Adrenal gland (tissue), 9 donors: ENCODE measurements at regions not wholly inside any gene's neighbourhood (a gene's known extent, or its start where the extent isn't known, plus 50 kb on each side); places are given as distances from the start of the nearest gene placed in this dataset.

ENCODE experiments used
- DNase-seq, 7 donors: peaks; one replicate each; pipeline ENCODE4 v3.0.0-alpha.2; 2019 to 2020
- H3K27ac ChIP-seq, 5 donors: fragments of 200-600 bp; sonication (generic) in 4 of 5; 1 replicate in 3 of 5; 2 replicates in 2 of 5; pipeline versions ENCODE4 v1.5.1 to v1.8.0; 2016 to 2020; ENCODE audit warnings: mild to moderate bottlenecking in 1 of 5
- H3K27me3 ChIP-seq: fragments of 200-600 bp; 2 replicates; pipeline ENCODE4 v1.8.0; 2021
- H3K36me3 ChIP-seq, 2 donors: fragments of 200-600 bp; replicated peaks in 1 of 2; 1 replicate in 1 of 2; 2 replicates in 1 of 2; pipeline versions ENCODE4 v1.5.1 to v1.8.0; 2018 to 2022
- H3K4me1 ChIP-seq, 2 donors: fragments of 200-600 bp; replicated peaks in 1 of 2; 1 replicate in 1 of 2; 2 replicates in 1 of 2; pipeline versions ENCODE4 v1.5.1 to v1.8.0; 2018 to 2021
- H3K4me3 ChIP-seq, 4 donors: fragments of 200-600 bp; sonication (generic) in 3 of 4; one replicate each; pipeline ENCODE4 v1.5.1; 2016 to 2018
- H3K9me3 ChIP-seq, 3 donors: fragments of 200-600 bp; sonication (generic) in 1 of 3; replicated peaks in 1 of 3; 1 replicate in 2 of 3; 2 replicates in 1 of 3; pipeline versions ENCODE4 v1.5.1 to v1.8.0; 2016 to 2021
- CTCF ChIP-seq, 6 experiments: fragments of 450-650 bp in 4 of 6; fragments of 200-600 bp in 2 of 6; sonication (generic) in 1 of 6; IDR thresholded peaks; 1 replicate in 5 of 6; 2 replicates in 1 of 6; pipeline versions ENCODE4 v1.5.1 to v1.8.0; 2016 to 2021; ENCODE audit warnings: antibody characterized with exemption in 6 of 6, mild to moderate bottlenecking in 2 of 6, moderate library complexity in 1 of 6
- POLR2A ChIP-seq, 2 donors: fragments of 450-650 bp; IDR thresholded peaks; one replicate each; pipeline ENCODE4 v1.6.1; 2017; ENCODE audit warnings: antibody characterized with exemption in 2 of 2, mild to moderate bottlenecking in 2 of 2, moderate library complexity in 1 of 2
- WGBS, 4 donors: extraction: QIAGEN DNeasy Blood & Tissue Kit in 2 of 4; methylation state at CpG; one replicate each; pipeline versions ENCODE4 v1.1.5 to v1.1.7; 2013 to 2017; 5-methylcytosine and 5-hydroxymethylcytosine counted together
- intact Hi-C, 2 donors: fragments of 100-400 bp; cut with DNase I; formaldehyde crosslinking; loops; one replicate each; pipeline versions ENCODE4 v1.14.1 to v1.15.0; 2022 to 2023
- donor health status: healthy with polysubstance abuse.
- donor health status: Bipolar disorder and iron deficiency.
- donor health status: DM: yes; HTN: yes; CAD: no.
- donor health status: DM: no; HTN: no; CAD: no.
- donor health status: DM: no; HTN: no; CAD: no.

GRCh38 chr2:17426743-17427142 lies 91.5 kb downstream of the RAD51AP2 start:
- WGBS, 4 donors: 32 to 65% (median 41%) methylated on average over 1 of the region's 1 CpG
- no peak overlapping the region for H3K27ac ChIP-seq
- intact Hi-C loops: no loop called here
- no peaks in the 10 kb centered on the region for H3K9me3 ChIP-seq
- H3K36me3 ChIP-seq: no peaks in the 10 kb centered on the region
- no peak for DNase-seq
- no peak overlapping the region for H3K4me3 ChIP-seq
- TF ChIP-seq CTCF (IDR thresholded peaks at IDR 0.05) (no peak), POLR2A (IDR thresholded peaks at IDR 0.05) (no peak)
- no peaks in the 10 kb centered on the region for H3K4me1 ChIP-seq
- no peaks in the 10 kb centered on the region for H3K27me3 ChIP-seq

DNA sequence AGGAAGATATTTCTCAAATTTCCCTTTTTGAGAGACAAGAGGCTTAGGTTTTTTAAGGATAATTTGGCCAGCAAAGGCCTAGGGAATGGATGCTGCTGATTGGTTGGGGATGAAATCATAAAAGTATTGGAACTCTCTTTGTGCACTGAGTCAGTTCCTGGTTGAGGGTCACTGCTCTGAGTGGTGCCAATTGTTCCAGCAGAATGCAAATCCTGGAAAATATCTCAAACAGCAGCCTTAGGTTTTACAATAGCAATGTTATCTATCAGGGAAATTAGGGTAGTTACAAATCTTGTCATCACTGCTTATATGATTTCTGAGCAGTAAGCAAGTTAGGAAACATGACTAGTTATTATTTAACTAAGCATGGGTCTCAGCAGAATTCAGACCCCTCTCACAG lies 96.2 kb downstream of the RAD51AP2 start:
- no peaks in the 10 kb centered on the region for H3K36me3 ChIP-seq
- H3K9me3 ChIP-seq: no peaks in the 10 kb centered on the region
- no peak overlapping the region for H3K4me3 ChIP-seq
- TF ChIP-seq POLR2A (IDR thresholded peaks at IDR 0.05): no peak
- no peak for TF ChIP-seq CTCF (IDR thresholded peaks at IDR 0.05)
- intact Hi-C loops: no loop called here
- no peaks in the 10 kb centered on the region for H3K27me3 ChIP-seq
- H3K4me1 ChIP-seq: no peaks in the 10 kb centered on the region
- H3K27ac ChIP-seq: no peak overlapping the region
- DNase-seq: no peak

GRCh38 chr2:17416884-17417391 lies 101.3 kb downstream of the RAD51AP2 start:
- intact Hi-C loops: no loop called here
- H3K9me3 ChIP-seq: no peaks in the 10 kb centered on the region
- H3K4me3 ChIP-seq: no peak overlapping the region
- WGBS, 4 donors: 81 to 89% (median 88%) methylated on average over 3 of the region's 3 CpGs
- H3K4me1 ChIP-seq: no peaks in the 10 kb centered on the region
- DNase-seq: no peak
- no peaks in the 10 kb centered on the region for H3K27me3 ChIP-seq
- TF ChIP-seq POLR2A (IDR thresholded peaks at IDR 0.05): no peak
- TF ChIP-seq CTCF (IDR thresholded peaks at IDR 0.05): no peak
- no peak overlapping the region for H3K27ac ChIP-seq
- no peaks in the 10 kb centered on the region for H3K36me3 ChIP-seq

- no peak for TF ChIP-seq CTCF (IDR thresholded peaks at IDR 0.05)
- no peak for TF ChIP-seq POLR2A (IDR thresholded peaks at IDR 0.05)
- Histone ChIP-seq H3K27me3 (no peaks in the 10 kb centered on the region), H3K27ac (no peak overlapping the region), H3K36me3 (no peaks in the 10 kb centered on the region), H3K9me3 (no peaks in the 10 kb centered on the region), H3K4me1 (no peaks in the 10 kb centered on the region), H3K4me3 (no peak overlapping the region)
- DNase-seq: no peak
- intact Hi-C loops: no loop called here
- WGBS, 4 donors: 73 to 94% (median 79%) methylated on average over 1 of the region's 1 CpG
These were observed 105.2 kb downstream of the RAD51AP2 start for GRCh38 chr2:17413036-17413435.
